Stimulated activated naive CD8-positive, alpha-beta T cell treated with anti-CD3 and anti-CD28 coated beads, Interleukin-15, amount 100 ng/mL, for 72 hours (primary cell): ENCODE measurements at regions not wholly inside any gene's neighbourhood (a gene's known extent, or its start where the extent isn't known, plus 50 kb on each side); places are given as distances from the start of the nearest gene placed in this dataset.
A peak's percentile ranks its signal among the peaks of the same experiment; 100 is the strongest.
"Not testable (repeated sequence)": the region's sequence is repeated elsewhere in the genome, so short reads cannot be mapped to it uniquely, and the experiment has no call there.

Experiments used
- ATAC-seq: fragments of 150-1000 bp; cut with Tn5 transposase; 2 replicates; pipeline ENCODE4 v1.10.0; 2021; ENCODE audit warnings: mild to moderate bottlenecking, moderate library complexity
- DNase-seq, 2 donors: peaks; one replicate each; pipeline ENCODE4 v3.0.0; 2021 to 2022
- H3K27ac Mint-ChIP-seq, 2 donors: one replicate each; pipeline ENCODE4 v1.8.0; 2022; ENCODE audit warnings: mild to moderate bottlenecking in 2 of 2, mixed read lengths in 2 of 2, moderate library complexity in 2 of 2
- H3K27me3 Mint-ChIP-seq: one replicate; pipeline ENCODE4 v1.8.0; 2022; ENCODE audit warnings: mixed read lengths
- H3K4me1 Mint-ChIP-seq: one replicate; pipeline ENCODE4 v1.8.0; 2022; ENCODE audit warnings: mild to moderate bottlenecking, mixed read lengths
- H3K4me3 Mint-ChIP-seq, 2 donors: one replicate each; pipeline ENCODE4 v1.8.0; 2022; ENCODE audit warnings: mild to moderate bottlenecking in 2 of 2, mixed read lengths in 2 of 2, moderate library complexity in 1 of 2
- H3K9me3 Mint-ChIP-seq, 2 donors: one replicate each; pipeline ENCODE4 v1.8.0; 2022; ENCODE audit warnings: mixed read lengths in 2 of 2

DNA sequence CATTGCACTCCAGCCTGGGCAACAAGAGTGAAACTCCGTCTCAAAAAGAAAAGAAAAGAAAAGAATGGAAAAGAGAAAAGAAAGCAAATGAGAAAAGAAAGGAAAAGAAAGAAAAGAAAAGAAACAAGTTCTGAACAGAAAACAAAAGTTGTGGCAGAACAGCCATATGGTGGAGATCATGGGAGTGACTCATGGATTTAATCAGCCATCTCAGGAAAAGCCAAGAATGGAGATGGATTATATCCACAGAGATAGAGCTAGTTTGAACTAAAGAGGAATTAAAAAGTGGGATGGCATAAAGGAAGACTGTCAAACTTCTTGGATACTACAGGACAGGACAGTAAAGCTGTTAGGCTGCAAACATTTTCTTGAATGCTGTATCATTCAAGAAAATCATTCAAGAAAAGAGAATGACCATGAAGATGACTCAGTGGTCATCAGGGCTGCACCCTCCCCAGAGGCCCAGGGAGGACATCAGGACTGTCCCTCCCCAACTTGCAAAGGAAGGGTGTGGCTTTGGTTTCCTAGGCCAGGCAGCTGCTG lies 120.6 kb downstream of the USP22 start:
- H3K4me3 Mint-ChIP-seq: no peak overlapping the region
- H3K27me3 Mint-ChIP-seq: peaks cover 34% of the 10 kb centered on the region

DNA sequence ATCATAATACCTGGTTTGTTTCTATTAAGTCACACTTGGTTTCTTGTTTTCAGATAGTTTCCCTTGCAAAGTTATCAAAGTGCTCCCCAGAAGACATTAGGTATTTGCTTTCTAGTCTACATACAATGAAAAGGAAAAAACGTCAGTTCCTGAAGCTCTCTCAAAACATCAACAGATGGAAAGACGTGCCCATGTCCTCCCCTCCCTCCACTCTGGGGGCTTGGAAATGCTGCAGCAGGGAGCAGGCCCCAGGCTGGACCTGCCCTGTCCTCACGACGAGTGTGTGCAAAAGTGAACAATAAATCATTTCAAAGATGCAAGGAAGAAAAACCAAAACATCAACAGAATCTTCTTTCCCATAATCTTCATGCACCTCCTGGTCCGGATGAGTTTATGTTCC lies 118.5 kb downstream of the USP22 start:
- H3K27me3 Mint-ChIP-seq: peaks cover 17% of the 10 kb centered on the region
- H3K9me3 Mint-ChIP-seq: no peaks in the 10 kb centered on the region
- DNase-seq (no peak), ATAC-seq (no peak)
- H3K27ac Mint-ChIP-seq: no peak overlapping the region
- no peaks in the 10 kb centered on the region for H3K4me1 Mint-ChIP-seq
- no peak overlapping the region for H3K4me3 Mint-ChIP-seq

More for the DNA sequence above, 120.6 kb downstream of the USP22 start:
- ATAC-seq (no peak), DNase-seq (no peak)
- no peaks in the 10 kb centered on the region for H3K4me1 Mint-ChIP-seq
- H3K27ac Mint-ChIP-seq: no peak overlapping the region
- H3K9me3 Mint-ChIP-seq: no peaks in the 10 kb centered on the region

DNA sequence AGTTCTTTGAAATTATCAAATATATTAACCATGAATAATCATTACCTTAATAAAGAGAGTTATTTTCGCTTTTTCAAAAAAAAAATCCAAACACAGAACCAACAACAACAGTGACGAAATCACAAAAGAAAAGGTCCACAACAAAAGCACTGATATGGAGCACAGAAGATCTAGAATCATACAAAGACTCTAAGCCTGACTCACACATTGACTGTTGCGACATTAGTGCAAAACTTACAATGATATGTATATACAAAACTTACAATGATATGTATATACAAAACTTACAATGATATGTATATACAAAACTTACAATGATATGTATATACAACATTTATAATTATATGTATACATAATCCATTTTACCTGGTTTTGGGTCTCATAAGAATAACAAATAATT lies 117.7 kb downstream of the USP22 start:
- Mint-ChIP-seq H3K27me3 (peaks cover 9% of the 10 kb centered on the region), H3K27ac (no peak overlapping the region), H3K9me3 (no peaks in the 10 kb centered on the region), H3K4me3 (no peak overlapping the region), H3K4me1 (no peaks in the 10 kb centered on the region)
- ATAC-seq (no peak), DNase-seq (no peak)

DNA sequence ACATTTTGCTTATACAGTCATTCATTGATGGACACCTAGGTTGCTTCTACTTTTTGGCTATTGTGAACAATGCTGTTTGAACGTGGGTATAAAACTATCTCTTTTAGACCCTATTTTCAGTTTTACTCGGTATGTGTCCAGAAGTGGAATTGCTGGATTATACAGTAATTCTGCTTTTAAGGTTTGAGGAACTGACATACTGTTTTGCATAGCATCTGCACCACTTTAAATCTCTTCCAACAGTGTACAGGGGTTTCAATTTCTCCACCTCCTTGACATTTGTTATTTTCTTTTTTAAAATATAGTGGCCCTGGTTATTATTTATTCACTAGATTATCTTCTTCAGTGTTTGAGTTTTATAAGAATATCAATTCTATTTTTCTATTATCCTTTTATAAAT lies 116.9 kb downstream of the USP22 start:
- Mint-ChIP-seq H3K4me3 (no peak overlapping the region), H3K9me3 (no peaks in the 10 kb centered on the region), H3K27ac (no peak overlapping the region), H3K27me3 (peaks cover under 1% of the 10 kb centered on the region), H3K4me1 (no peaks in the 10 kb centered on the region)
- ATAC-seq (no peak), DNase-seq (no peak)

DNA sequence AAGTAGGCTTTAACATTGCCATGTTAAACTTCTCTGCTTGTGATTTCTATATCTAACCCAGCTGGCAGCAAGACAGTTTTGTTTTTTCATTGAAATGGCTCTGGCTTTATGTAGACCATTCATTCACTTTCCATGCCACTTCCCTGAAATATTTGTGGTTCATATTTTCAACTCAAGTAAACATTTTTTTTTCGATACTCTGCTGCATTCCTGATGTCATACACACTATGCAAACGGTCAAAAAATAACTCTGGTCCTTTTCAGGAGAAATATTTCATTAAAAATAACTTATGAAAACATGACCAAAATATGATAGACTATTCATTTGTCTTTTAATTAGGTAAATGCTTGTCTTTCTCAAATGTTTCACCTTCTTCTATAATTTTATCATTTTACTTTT lies 116.3 kb downstream of the USP22 start:
- Mint-ChIP-seq H3K27me3 (no peaks in the 10 kb centered on the region), H3K4me1 (no peaks in the 10 kb centered on the region), H3K9me3 (no peaks in the 10 kb centered on the region), H3K27ac (no peak overlapping the region), H3K4me3 (no peak overlapping the region)
- DNase-seq (no peak), ATAC-seq (no peak)

DNA sequence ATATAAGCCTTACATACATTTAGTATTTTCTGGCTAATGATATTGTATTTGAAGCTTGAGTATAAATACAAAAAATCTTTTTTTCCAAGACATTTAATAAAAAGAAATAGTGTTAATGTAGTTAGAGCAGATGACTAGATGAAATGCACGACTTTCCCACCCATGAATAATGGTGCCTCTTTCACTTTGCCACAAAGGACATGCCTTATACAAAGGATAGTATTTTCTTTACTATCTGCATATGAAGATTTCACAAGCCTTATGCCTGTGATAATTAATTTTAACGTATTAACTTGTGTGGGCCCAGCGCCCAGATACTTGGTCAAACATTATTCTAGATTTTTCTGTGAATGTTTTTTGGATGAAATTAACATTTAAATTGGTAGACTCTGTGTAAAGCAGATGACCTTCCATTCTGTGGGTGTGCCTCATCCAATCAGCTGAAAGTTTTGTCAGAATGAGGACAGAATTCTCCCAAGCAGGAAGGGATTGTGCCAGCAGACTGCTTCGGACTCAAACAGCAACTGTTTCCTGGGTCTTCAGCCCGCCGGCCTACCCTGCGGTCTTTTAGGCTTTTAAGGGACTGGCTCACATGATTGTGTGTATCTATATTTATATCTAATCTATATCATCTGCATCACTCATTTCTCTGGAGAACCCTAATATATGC lies 115.4 kb downstream of the USP22 start:
- Mint-ChIP-seq H3K27ac (no peak overlapping the region), H3K4me1 (no peaks in the 10 kb centered on the region), H3K27me3 (no peaks in the 10 kb centered on the region), H3K9me3 (no peaks in the 10 kb centered on the region), H3K4me3 (no peak overlapping the region)
- DNase-seq (no peak), ATAC-seq (no peak)

DNA sequence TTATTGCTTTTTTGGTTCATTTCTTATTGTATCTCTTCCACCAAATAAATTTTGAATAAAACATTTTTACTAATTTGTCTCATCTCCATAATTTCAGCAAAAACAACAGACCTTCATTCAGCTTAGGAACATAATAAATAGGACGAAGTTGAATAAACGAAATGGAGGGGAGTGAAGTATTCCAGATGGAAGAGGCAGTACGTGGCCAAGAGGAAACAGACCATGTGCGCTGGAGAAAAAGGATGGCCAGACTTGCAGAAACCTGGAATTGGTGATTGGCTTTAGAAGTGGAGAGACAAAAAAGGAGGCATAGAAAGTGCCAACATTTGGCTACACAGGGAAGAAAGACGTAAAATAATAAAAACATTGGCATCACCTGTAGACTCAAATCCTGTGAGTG lies 113.5 kb downstream of the USP22 start:
- ATAC-seq (no peak), DNase-seq (no peak)
- H3K27me3 Mint-ChIP-seq: no peaks in the 10 kb centered on the region
- H3K9me3 Mint-ChIP-seq: no peaks in the 10 kb centered on the region
- no peaks in the 10 kb centered on the region for H3K4me1 Mint-ChIP-seq
- H3K4me3 Mint-ChIP-seq: no peak overlapping the region
- no peak overlapping the region for H3K27ac Mint-ChIP-seq

DNA sequence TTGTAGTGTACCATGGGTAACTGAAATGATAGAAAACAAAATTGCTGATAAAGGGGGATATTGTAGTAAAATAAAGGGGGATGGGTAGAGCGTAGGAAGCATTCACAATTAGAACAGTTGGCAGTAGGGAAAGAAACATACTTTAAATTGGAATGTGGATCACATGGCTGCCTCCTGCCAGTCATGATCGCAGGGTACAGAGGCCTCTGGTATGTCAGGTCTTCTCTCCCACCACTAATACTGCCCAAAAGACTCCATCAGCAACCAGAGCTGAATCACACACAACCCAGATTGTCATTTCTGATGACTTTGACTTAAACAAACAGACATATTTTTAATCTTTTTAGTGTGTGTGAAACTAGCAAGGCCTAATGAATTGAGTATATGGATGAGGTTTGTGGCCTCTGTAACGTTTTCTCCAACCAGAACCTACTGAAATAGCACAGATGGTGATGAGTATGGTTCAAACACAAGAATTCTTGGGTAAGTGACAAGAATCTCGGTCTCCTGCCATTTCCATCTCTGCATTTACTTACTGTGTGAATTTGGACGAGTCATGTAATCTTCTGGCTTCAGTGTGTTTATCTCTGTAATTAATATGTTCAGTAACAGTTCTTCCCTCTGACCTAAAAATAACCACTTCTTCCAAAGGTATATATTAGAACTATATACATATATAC lies 112.6 kb downstream of the USP22 start:
- no peak for DNase-seq

DNA sequence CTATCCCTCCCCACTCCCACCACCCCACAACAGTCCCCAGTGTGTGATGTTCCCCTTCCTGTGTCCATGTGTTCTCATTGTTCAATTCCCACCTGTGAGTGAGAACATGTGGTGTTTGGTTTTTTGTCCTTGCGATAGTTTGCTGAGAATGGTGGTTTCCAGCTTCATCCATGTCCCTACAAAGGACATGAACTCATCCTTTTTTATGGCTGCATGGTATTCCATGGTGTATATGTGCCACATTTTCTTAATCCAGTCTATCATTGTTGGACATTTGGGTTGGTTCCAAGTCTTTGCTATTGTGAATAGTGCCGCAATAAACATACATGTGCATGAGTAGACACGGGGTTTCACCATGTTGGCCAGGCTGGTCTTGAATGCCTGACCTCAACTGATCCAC lies 109.8 kb downstream of the USP22 start:
- H3K4me3 Mint-ChIP-seq, H3K27me3 Mint-ChIP-seq, H3K9me3 Mint-ChIP-seq, H3K4me1 Mint-ChIP-seq, ATAC-seq, H3K27ac Mint-ChIP-seq, DNase-seq: not testable (repeated sequence)

More for the DNA sequence above, 112.6 kb downstream of the USP22 start:
- Mint-ChIP-seq H3K4me3 (no peak overlapping the region), H3K9me3 (no peaks in the 10 kb centered on the region), H3K27ac (no peak overlapping the region), H3K4me1 (no peaks in the 10 kb centered on the region), H3K27me3 (no peaks in the 10 kb centered on the region)
- no peak for ATAC-seq

DNA sequence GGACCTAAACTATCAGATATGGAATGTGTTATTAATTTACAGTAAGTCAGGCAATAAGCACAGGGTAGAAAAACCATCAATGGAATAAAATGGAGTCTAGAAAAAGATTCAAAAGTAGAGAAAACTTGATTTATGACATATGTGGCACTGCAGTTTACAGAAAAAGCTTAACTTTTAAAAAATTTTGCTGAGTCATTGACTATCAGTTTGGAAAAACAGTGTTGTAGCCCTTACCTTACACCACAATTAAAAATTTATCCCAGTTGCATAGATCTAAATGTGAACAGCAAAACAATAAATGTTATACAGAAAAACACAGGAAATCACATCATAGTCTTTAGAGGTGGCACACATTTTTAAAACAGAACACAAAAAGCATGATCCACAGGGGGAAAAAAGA lies 108.5 kb downstream of the USP22 start:
- H3K27ac Mint-ChIP-seq: no peak overlapping the region
- ATAC-seq: no peak

DNA sequence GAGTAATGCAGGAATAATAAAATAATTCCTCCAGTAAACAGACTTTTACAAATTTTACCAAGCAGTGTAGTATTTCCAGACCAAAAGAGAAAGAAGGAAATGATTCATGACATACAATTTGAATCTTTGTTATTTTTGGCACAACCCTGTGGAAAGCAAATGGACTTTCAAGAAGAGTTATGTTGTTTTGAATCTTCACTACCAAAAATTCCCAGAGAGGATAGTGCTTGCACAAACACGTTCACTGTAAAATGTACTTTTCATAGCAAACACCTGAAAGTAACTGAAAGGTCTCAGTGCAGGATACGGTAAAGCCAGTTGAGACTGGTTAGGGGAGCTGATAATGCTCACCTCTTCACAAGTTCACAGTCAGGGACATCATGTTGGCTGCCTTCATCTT lies 107.1 kb downstream of the USP22 start:
- no peak for DNase-seq
- no peak overlapping the region for H3K27ac Mint-ChIP-seq
- no peaks in the 10 kb centered on the region for H3K9me3 Mint-ChIP-seq
- ATAC-seq: no peak
- H3K27me3 Mint-ChIP-seq: no peaks in the 10 kb centered on the region
- no peak overlapping the region for H3K4me3 Mint-ChIP-seq
- no peaks in the 10 kb centered on the region for H3K4me1 Mint-ChIP-seq

More for the DNA sequence above, 108.5 kb downstream of the USP22 start:
- Mint-ChIP-seq H3K4me1 (no peaks in the 10 kb centered on the region), H3K9me3 (no peaks in the 10 kb centered on the region), H3K27me3 (no peaks in the 10 kb centered on the region), H3K4me3 (no peak overlapping the region)
- no peak for DNase-seq

DNA sequence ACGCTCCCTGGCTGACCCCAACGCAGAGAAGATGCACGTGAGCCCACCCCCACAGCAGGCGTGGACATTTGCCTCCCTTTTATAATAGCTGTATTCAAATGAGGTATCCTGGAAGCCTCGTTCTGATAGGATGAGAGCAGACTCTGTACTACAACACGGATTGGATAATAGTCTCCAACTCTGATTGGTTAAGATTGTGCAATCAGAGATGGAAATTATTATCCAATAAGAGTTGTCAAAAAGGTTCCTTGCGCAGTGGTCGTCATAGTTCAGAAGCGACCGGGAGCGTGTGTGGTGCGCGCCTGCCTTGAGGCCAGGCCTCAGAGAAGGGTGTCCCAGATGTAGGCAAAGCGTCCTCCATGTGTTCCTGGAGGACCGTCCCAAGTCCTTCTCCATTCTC lies 104.6 kb downstream of the USP22 start:
- Mint-ChIP-seq H3K27ac (peak overlapping the region in 1 of 2 donors; percentile 50), H3K4me3 (no peak overlapping the region), H3K27me3 (no peaks in the 10 kb centered on the region), H3K9me3 (no peaks in the 10 kb centered on the region), H3K4me1 (no peaks in the 10 kb centered on the region)
- no peak for DNase-seq
- no peak for ATAC-seq

DNA sequence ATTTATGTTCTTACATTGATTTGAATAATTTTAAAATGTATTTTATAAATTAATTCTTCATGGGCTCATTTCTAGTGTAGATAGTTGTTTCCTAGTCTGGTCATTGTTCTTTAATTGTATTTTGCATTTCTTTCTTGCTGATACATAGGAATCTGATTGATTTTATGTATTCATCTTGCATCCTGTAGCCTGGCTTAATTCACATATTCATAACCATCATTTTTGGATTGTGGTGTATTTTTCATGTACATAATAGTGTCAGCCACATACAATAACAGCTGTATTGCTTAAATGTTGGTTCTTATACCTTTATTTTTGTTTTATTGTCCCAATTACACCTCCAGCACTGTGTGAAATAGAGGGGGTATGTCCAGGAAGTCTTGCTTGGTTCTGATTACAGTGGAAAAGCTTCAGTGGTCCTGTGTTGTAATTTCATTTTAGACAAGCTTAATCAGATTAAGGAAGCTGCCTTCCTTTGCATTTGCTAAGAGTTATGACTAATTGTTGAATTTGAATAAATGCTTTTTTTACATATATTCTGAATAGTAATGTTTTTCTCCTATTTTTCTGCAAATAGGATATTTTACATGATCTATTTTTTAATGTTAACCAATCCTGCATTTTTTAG lies 103.7 kb downstream of the USP22 start:
- DNase-seq (no peak), ATAC-seq (no peak)
- no peak overlapping the region for H3K4me3 Mint-ChIP-seq
- no peaks in the 10 kb centered on the region for H3K4me1 Mint-ChIP-seq
- no peak overlapping the region for H3K27ac Mint-ChIP-seq
- no peaks in the 10 kb centered on the region for H3K9me3 Mint-ChIP-seq
- H3K27me3 Mint-ChIP-seq: no peaks in the 10 kb centered on the region

DNA sequence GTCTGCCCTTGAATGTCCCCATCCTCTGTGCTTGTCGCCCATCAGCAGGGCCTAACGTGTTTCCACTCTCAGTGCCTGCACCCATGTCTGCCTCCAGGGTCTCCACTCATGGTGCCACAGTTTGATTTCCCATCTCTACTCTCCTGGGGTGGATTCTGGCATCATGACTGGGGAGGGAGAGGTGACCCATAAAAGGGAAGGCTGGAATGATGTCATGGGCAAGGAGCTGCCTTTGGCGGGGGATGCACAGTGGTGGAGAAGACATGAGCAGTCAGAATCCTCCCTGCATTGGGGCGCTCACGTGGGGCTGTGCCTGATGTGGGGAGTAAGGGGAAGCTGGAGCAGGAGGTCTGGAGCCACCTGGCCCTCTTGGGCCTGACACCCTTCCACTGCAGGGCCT lies 100.9 kb downstream of the USP22 start:
- Mint-ChIP-seq H3K4me1 (peaks cover 5% of the 10 kb centered on the region), H3K27me3 (no peaks in the 10 kb centered on the region), H3K4me3 (no peak overlapping the region), H3K9me3 (no peaks in the 10 kb centered on the region), H3K27ac (no peak overlapping the region)
- no peak for DNase-seq
- no peak for ATAC-seq

DNA sequence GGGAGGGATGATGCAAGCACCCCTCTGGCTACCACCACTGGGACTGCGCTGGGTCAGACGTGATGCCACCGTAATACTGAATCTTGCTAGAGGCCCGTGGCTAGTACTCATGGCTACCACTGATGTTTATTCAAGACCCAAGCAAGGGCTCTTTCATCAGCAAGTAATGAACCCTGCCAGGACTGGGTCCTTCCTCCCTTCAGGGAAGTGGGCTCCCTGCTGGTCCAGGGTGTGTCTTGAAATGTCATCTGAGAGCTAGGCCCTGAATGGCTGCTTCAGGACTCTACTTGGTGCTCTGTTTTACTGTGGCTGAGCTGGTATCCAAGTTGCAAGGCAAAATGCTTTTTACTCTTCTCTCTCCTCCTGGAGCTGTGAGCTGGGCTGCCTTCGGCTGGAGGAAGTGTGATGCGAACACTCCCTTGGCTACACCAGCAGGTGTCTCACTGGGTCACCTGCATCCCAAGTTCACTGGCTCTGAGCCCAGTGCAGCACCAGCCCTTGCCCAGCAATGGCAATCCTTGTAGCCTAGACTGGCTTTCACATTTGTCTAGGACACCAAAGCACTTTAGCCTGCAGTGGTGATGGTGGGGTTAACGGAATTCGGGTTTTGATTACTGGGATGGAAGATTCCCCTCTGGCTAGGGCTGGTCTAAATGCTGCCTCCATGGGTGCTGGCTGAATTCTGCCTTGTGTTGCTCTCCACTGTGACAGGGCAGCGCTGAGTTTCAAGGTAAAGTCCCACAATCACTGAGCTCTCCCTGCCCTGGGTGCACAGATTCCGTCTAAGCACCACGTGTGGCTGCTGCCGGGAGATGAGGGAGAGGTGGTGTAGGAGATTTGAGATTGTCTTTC lies 98.6 kb downstream of the USP22 start:
- DNase-seq: peak; percentile 23 to 25
- H3K4me1 Mint-ChIP-seq: peaks cover 5% of the 10 kb centered on the region
- no peaks in the 10 kb centered on the region for H3K27me3 Mint-ChIP-seq
- no peaks in the 10 kb centered on the region for H3K9me3 Mint-ChIP-seq
- H3K27ac Mint-ChIP-seq: no peak overlapping the region
- H3K4me3 Mint-ChIP-seq: no peak overlapping the region
- peak; percentile 83 for ATAC-seq
